Smooth muscle cell (in vitro differentiated cells): ENCODE measurements at regions not wholly inside any gene's neighbourhood (a gene's known extent, or its start where the extent isn't known, plus 50 kb on each side); places are given as distances from the start of the nearest gene placed in this dataset.

Source experiments
- DNase-seq: peaks from one replicate; lab custom pipeline; 2025; ENCODE audit not compliant: unreplicated experiment; lab: John Stamatoyannopoulos, UW
- H2AFZ ChIP-seq: fragments of 200-600 bp; sonication (generic); 2 replicates; pipeline ENCODE4 v1.6.0; 2016; ENCODE audit warnings: antibody characterized with exemption, low read depth, mild to moderate bottlenecking
- H3F3A ChIP-seq: fragments of 200-600 bp; sonication (generic); 2 replicates; pipeline ENCODE4 v1.6.0; 2017; ENCODE audit warnings: antibody characterized with exemption, low read depth
- H3K27ac ChIP-seq: fragments of 200-600 bp; sonication (generic); 2 replicates; pipeline ENCODE4 v1.5.1; 2016; ENCODE audit warnings: low read depth, mild to moderate bottlenecking
- H3K27me3 ChIP-seq: fragments of 200-600 bp; sonication (generic); 2 replicates; pipeline ENCODE4 v1.6.1; 2016; ENCODE audit warnings: low read depth, mild to moderate bottlenecking
- H3K36me3 ChIP-seq: fragments of 200-600 bp; sonication (generic); 2 replicates; pipeline ENCODE4 v1.5.1; 2016; ENCODE audit warnings: low read depth
- H3K4me1 ChIP-seq: fragments of 200-600 bp; sonication (generic); 2 replicates; pipeline ENCODE4 v1.5.1; 2016; ENCODE audit warnings: low read depth
- H3K4me2 ChIP-seq: fragments of 200-600 bp; sonication (generic); 2 replicates; pipeline ENCODE4 v1.6.0; 2016; ENCODE audit warnings: mild to moderate bottlenecking
- H3K4me3 ChIP-seq: fragments of 200-600 bp; sonication (generic); 2 replicates; pipeline ENCODE4 v1.5.1; 2016; ENCODE audit warnings: mild to moderate bottlenecking
- H3K79me2 ChIP-seq: fragments of 200-600 bp; sonication (generic); 2 replicates; pipeline ENCODE4 v1.6.0; 2016; ENCODE audit warnings: low read depth, mild to moderate bottlenecking
- H3K9ac ChIP-seq: fragments of 200-600 bp; sonication (generic); 2 replicates; pipeline ENCODE4 v1.6.0; 2016; ENCODE audit warnings: low read depth
- H3K9me3 ChIP-seq: fragments of 200-600 bp; sonication (generic); replicated peaks from 2 replicates; pipeline ENCODE4 v1.5.1; 2016; ENCODE audit warnings: low read depth
- H4K20me1 ChIP-seq: fragments of 200-600 bp; sonication (generic); 2 replicates; pipeline ENCODE4 v1.6.0; 2016; ENCODE audit warnings: low read depth
- CTCF ChIP-seq: fragments of 200-600 bp; sonication (generic); IDR thresholded peaks from 2 replicates; pipeline ENCODE4 v1.5.1; 2017; ENCODE audit warnings: borderline replicate concordance, mild to moderate bottlenecking, antibody characterized with exemption; ENCODE audit not compliant: insufficient read depth, poor library complexity, severe bottlenecking
- WGBS: methylation state at CpG from one replicate; pipeline ENCODE4 v1.1.7; 2016; ENCODE audit warnings: low lambda C conversion rate; 5-methylcytosine and 5-hydroxymethylcytosine counted together

GRCh38 chrX:11998944-11999343 is 139.3 kb upstream of the FRMPD4 start:
- Histone ChIP-seq H3K9me3 (no peaks in the 10 kb centered on the region), H3K4me3 (no peak overlapping the region), H3K4me1 (no peaks in the 10 kb centered on the region), H3K27ac (no peak overlapping the region), H3K4me2 (no peak overlapping the region), H3K9ac (no peak overlapping the region), H3K36me3 (no peaks in the 10 kb centered on the region), H3K27me3 (no peaks in the 10 kb centered on the region), H3F3A (no peaks in the 10 kb centered on the region), H2AFZ (no peak overlapping the region), H3K79me2 (no peaks in the 10 kb centered on the region), H4K20me1 (no peaks in the 10 kb centered on the region)
- no peak for TF ChIP-seq CTCF
- WGBS, result 55% methylated on average over 2 of the region's 2 CpGs
- no peak for DNase-seq

DNA sequence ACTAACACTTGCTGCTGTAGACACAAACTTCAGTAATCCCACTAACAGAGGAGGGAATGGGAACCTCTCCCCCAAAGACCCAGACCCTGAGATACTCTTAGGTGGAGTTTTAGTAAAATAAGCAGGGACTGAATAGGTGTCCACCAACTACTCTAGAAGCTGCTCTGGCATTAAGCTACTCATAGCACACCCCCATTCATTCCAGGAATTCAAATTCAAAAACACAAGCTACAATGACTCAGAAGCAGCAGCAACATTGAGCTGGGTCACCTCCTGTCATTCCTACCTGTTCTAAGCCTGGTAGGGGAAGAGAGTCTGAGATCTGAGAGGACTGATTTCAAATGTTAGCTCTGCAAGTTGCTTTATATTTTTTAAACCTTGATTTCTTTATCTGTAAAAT is 135.4 kb upstream of the FRMPD4 start:
- Histone ChIP-seq H3K79me2 (no peaks in the 10 kb centered on the region), H4K20me1 (no peaks in the 10 kb centered on the region), H3K4me1 (no peaks in the 10 kb centered on the region), H3K4me2 (no peak overlapping the region), H3K27ac (no peak overlapping the region), H3F3A (no peaks in the 10 kb centered on the region), H2AFZ (no peak overlapping the region), H3K9ac (no peak overlapping the region), H3K36me3 (no peaks in the 10 kb centered on the region), H3K9me3 (no peaks in the 10 kb centered on the region), H3K4me3 (no peak overlapping the region), H3K27me3 (no peaks in the 10 kb centered on the region)
- no peak for DNase-seq
- no peak for TF ChIP-seq CTCF

GRCh38 chrX:12007881-12008280 is 130.4 kb upstream of the FRMPD4 start:
- H3K27me3 ChIP-seq, result no peaks in the 10 kb centered on the region
- no peak overlapping the region for H3K4me3 ChIP-seq
- no peaks in the 10 kb centered on the region for H3K36me3 ChIP-seq
- H3K4me1 ChIP-seq, result no peaks in the 10 kb centered on the region
- H3K9me3 ChIP-seq, result no peaks in the 10 kb centered on the region
- H4K20me1 ChIP-seq, result no peaks in the 10 kb centered on the region
- no peak overlapping the region for H2AFZ ChIP-seq
- peak overlapping the region; percentile 19 for H3K27ac ChIP-seq
- no peak overlapping the region for H3K4me2 ChIP-seq
- H3K9ac ChIP-seq, result no peak overlapping the region
- TF ChIP-seq CTCF, result no peak
- H3F3A ChIP-seq, result no peaks in the 10 kb centered on the region
- DNase-seq, result no peak
- whole genome bisulfite sequencing, result 38% methylated on average over 2 of the region's 2 CpGs
- no peaks in the 10 kb centered on the region for H3K79me2 ChIP-seq

DNA sequence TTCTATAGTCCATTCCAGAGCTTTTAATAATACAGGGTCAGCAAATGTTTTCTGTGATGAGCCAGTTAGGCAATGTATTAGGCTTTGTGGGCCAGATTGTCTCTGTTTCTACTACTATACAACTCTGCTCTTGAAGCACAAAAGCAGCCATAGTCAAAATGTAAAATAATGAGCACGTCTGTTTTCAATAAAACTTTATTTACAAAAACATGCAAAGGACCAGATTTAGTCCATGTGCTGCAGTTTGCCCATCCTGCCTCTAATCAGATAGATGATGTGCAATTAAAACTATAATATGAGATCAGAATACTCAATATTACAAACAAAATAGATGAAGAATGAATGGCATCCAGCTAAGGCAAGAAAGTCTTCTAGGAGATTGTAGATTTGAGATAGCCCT is 127.8 kb upstream of the FRMPD4 start:
- H3K27me3 ChIP-seq, result no peaks in the 10 kb centered on the region
- no peak for DNase-seq
- H3K4me1 ChIP-seq, result no peaks in the 10 kb centered on the region
- H4K20me1 ChIP-seq, result no peaks in the 10 kb centered on the region
- 54% methylated on average over 1 of the region's 1 CpG for WGBS
- H3K27ac ChIP-seq, result no peak overlapping the region
- no peak overlapping the region for H3K4me2 ChIP-seq
- no peaks in the 10 kb centered on the region for H3F3A ChIP-seq
- H3K9ac ChIP-seq, result no peak overlapping the region
- no peak overlapping the region for H3K4me3 ChIP-seq
- no peaks in the 10 kb centered on the region for H3K9me3 ChIP-seq
- no peaks in the 10 kb centered on the region for H3K79me2 ChIP-seq
- no peak overlapping the region for H2AFZ ChIP-seq
- no peaks in the 10 kb centered on the region for H3K36me3 ChIP-seq
- no peak for TF ChIP-seq CTCF
